ACC112 (cell line): ENCODE measurements at regions not wholly inside any gene's neighbourhood (a gene's known extent, or its start where the extent isn't known, plus 50 kb on each side); places are given as distances from the start of the nearest gene placed in this dataset.

ENCODE experiments used
- H2AFZ ChIP-seq: fragments of 200-600 bp; sonication (generic); one replicate; pipeline ENCODE4 v1.6.0; 2017; ENCODE audit warnings: antibody characterized with exemption, low read length; ENCODE audit not compliant: unreplicated experiment
- H3K27ac ChIP-seq: fragments of 200-600 bp; sonication (generic); 2 replicates; pipeline ENCODE4 v1.5.1; 2014; ENCODE audit warnings: low read depth, mild to moderate bottlenecking, antibody characterized with exemption, low read length, moderate library complexity
- H3K27me3 ChIP-seq: fragments of 200-600 bp; sonication (generic); 2 replicates; pipeline ENCODE4 v1.6.1; 2014; ENCODE audit warnings: mild to moderate bottlenecking, antibody characterized with exemption, low read length, moderate library complexity, mixed read lengths; ENCODE audit not compliant: insufficient read depth
- H3K36me3 ChIP-seq: fragments of 200-600 bp; sonication (generic); 2 replicates; pipeline ENCODE4 v1.6.1; 2016; ENCODE audit warnings: mild to moderate bottlenecking, antibody characterized with exemption, low read length, moderate library complexity, mixed read lengths; ENCODE audit not compliant: insufficient read depth
- H3K4me1 ChIP-seq: fragments of 200-600 bp; sonication (generic); one replicate; pipeline ENCODE4 v1.6.1; 2016; ENCODE audit warnings: low read length, mixed read lengths; ENCODE audit not compliant: insufficient read depth, unreplicated experiment, control insufficient read depth
- H3K4me3 ChIP-seq: fragments of 200-600 bp; sonication (generic); 2 replicates; pipeline ENCODE4 v1.5.1; 2014; ENCODE audit warnings: mild to moderate bottlenecking, low read depth, low read length
- H3K79me2 ChIP-seq: fragments of 200-600 bp; sonication (generic); one replicate; pipeline ENCODE4 v1.6.0; 2016; ENCODE audit warnings: low read length; ENCODE audit not compliant: control insufficient read depth, unreplicated experiment, insufficient read depth

DNA sequence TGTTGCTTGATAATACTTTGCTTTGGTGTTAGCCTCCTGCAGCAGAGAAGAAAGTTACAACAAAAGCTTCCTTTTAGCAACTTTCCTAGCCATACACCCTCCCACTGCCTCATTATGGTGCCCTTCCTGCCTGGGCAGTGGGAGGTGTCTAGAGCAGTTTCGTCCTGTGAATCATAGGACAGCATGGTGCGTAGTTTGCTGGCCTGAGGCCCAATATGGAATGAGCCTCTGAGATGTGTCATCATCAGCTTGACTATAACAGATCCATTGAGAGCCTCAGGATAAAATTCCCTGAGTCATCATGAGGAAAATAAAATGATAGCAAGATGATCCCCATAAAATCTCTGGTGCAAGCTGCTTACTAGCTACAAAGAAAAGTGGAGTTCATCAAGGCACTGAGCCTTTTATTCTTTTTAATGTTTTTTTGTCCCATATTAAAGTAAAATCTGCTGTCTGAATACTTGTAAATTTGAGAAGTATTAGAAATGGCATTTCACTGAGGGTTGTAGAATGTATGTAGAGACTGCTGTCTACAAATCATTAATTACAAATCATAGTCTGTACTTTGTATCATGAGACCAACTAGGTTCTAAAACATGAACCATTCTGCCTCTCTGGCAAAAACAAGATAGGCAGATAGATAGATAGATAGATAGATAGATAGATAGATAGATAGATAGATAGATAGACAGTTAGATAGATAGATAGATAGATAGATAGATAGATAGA, 303.0 kb upstream of the PDE4D start:
- no peaks in the 10 kb centered on the region for H3K4me1 ChIP-seq
- H3K27me3 ChIP-seq: no peaks in the 10 kb centered on the region
- no peaks in the 10 kb centered on the region for H3K36me3 ChIP-seq
- H3K4me3 ChIP-seq: no peak overlapping the region
- no peak overlapping the region for H3K27ac ChIP-seq
- H3K79me2 ChIP-seq: no peaks in the 10 kb centered on the region
- no peak overlapping the region for H2AFZ ChIP-seq

DNA sequence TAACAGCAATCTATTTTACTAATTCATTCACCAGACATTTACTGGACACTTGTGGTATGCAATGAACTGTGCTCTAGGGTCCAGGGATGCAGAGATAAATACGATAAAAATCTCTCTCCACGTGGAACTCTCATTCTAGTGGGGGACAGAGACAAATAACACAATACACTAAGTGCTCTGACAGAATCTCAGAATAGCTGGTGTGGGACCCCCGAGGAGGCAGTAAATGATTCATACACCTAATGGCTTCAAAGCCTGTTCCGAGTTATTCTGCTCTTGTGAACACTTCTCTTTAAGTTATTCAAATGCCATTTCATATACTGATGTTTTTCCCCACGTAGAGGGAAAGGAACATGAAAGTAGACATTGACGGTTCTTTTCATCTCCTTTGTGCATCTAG, 302.0 kb upstream of the PDE4D start:
- Histone ChIP-seq H3K27ac (no peak overlapping the region), H3K36me3 (no peaks in the 10 kb centered on the region), H3K79me2 (no peaks in the 10 kb centered on the region), H2AFZ (no peak overlapping the region), H3K4me1 (no peaks in the 10 kb centered on the region), H3K4me3 (no peak overlapping the region), H3K27me3 (no peaks in the 10 kb centered on the region)

DNA sequence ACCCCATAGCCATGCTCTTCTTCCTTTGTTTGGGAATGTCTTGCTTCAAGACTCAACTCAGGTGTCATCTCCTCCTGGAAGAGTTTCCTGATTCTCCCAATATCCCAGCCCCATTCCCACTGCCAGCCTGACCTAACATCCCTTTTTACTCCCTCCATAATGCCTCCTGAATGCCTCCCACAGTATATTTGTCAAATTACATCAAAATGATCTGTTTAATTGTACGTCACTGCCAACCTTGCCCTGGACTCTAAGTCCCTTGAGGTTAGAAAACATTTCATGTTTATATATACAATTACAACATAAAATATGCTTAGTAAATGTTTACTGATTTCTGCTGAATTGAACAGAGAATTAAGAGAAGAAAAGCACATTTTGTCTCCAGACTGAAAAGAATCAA, 301.6 kb upstream of the PDE4D start:
- Histone ChIP-seq H3K79me2 (no peaks in the 10 kb centered on the region), H2AFZ (no peak overlapping the region), H3K27ac (no peak overlapping the region), H3K27me3 (no peaks in the 10 kb centered on the region), H3K36me3 (no peaks in the 10 kb centered on the region), H3K4me3 (no peak overlapping the region), H3K4me1 (no peaks in the 10 kb centered on the region)

DNA sequence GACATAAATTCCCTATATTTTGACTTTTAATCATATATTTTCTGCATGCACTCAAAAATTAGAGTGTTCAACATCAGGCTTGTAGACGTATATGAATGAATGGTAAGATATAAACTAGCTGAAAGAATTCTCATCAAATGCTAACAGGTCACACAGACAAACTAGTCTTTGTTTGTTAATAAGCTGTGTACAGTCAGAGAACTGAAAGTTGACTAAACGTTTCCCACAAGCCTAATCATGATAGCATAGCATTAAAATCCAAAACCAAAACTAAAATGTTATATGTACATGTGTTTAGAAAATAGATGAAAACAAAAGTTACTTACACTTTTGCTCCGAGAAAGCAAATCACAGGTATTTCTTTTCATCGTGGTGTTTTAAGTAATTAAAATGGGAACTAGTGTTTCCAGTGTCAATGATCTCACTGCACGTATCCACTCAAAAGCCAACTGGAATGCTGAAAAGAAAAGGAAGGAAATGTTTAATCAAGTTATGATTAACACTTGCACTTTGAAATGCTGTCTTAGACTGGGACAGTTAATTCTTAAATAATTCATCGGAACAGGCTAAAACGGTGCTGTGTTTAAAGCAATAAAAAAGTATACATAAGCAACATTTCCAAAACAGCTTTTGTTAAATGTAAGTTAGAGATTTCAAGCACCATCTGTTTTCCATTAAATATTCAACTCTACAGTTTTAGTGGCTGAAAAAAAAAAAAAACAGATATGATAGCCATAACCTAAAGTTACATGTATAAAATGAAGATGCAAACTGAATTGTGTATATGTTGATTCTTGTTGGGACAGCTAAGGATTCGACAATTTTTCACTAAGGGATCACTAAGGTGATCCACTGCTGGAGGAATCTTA, 291.9 kb upstream of the PDE4D start:
- Histone ChIP-seq H2AFZ (no peak overlapping the region), H3K36me3 (no peaks in the 10 kb centered on the region), H3K4me1 (no peaks in the 10 kb centered on the region), H3K4me3 (no peak overlapping the region), H3K79me2 (no peaks in the 10 kb centered on the region), H3K27ac (no peak overlapping the region), H3K27me3 (no peaks in the 10 kb centered on the region)

DNA sequence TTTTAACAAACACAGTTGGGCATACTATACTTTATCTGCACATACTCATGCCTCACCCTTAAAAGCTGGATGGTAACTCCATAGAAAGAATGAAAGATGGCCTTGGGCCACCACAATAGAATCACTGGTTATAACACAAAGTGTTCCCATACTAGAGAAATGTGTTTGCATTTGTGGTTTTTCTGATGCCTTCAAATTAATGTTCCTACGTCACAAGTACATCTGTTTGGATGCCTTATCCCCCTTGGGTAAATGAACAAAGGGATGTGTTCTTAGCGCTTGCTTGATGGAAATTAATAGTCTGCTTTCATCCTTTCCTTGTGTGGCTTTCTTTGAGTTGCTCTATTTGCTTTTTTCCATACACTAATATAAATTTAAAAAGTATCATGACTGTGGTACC, 291.1 kb upstream of the PDE4D start:
- Histone ChIP-seq H2AFZ (no peak overlapping the region), H3K79me2 (no peaks in the 10 kb centered on the region), H3K4me3 (no peak overlapping the region), H3K27me3 (no peaks in the 10 kb centered on the region), H3K27ac (no peak overlapping the region), H3K4me1 (no peaks in the 10 kb centered on the region), H3K36me3 (no peaks in the 10 kb centered on the region)

DNA sequence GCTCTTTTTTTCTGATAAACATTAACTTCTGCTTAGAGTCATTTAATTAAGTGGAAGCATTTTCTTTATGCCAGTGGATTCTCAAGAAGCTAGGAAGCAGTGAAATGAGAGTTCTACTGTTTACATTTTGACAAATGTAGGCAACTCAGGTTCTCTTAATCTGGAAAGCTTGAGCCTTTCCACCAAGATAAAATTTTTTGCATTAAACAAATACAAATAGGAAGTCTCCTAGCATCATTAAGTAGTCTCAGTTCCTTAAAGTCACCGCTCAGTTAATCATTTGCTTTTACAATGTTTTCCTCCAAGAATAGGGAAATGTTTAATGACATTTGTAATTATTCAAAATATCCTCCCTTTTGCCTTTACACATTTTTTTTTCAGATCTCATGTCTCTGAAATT, 290.4 kb upstream of the PDE4D start:
- no peaks in the 10 kb centered on the region for H3K4me1 ChIP-seq
- H3K27ac ChIP-seq: no peak overlapping the region
- no peaks in the 10 kb centered on the region for H3K27me3 ChIP-seq
- no peak overlapping the region for H3K4me3 ChIP-seq
- H2AFZ ChIP-seq: no peak overlapping the region
- no peaks in the 10 kb centered on the region for H3K79me2 ChIP-seq
- H3K36me3 ChIP-seq: no peaks in the 10 kb centered on the region

DNA sequence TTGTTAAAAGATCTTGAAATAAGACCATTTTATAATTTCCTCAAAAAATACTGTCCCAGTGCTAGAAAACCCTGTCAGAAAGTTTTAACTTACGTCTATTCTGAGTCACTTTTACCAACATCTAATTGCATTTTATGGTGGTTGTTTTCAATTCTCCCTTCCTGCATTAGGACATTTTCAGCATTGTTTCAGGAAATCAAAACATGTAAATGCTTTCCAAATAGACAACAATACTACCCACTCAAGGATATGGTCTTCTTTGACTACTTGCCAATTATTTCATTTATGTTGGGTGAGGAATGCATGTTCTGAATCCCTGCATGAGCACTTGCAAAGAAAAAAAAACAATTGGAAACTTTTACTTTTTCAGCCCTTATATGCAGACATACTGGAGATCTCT, 284.6 kb upstream of the PDE4D start:
- no peaks in the 10 kb centered on the region for H3K36me3 ChIP-seq
- no peak overlapping the region for H3K27ac ChIP-seq
- no peak overlapping the region for H2AFZ ChIP-seq
- H3K4me3 ChIP-seq: no peak overlapping the region
- H3K27me3 ChIP-seq: no peaks in the 10 kb centered on the region
- no peaks in the 10 kb centered on the region for H3K4me1 ChIP-seq
- no peaks in the 10 kb centered on the region for H3K79me2 ChIP-seq

DNA sequence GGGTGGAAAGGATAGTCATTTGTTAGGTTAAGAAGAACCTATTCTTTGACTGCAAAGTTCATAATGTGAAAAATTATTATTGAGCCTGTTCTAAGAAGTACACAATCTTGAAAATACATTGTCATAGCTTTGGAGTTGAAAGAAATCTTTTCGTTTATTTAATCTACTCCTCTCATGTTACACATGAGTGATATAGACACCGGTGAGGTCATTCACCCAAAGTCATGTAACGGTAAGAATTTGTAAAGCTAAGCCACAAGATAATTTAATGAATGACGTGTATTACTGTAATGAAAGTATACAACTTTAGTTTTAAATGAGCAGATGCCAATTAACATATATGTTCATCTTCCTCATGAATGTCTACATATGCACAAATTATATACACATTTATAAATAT, 284.1 kb upstream of the PDE4D start:
- no peaks in the 10 kb centered on the region for H3K36me3 ChIP-seq
- H3K27ac ChIP-seq: no peak overlapping the region
- no peak overlapping the region for H3K4me3 ChIP-seq
- H2AFZ ChIP-seq: no peak overlapping the region
- H3K4me1 ChIP-seq: no peaks in the 10 kb centered on the region
- H3K27me3 ChIP-seq: no peaks in the 10 kb centered on the region
- H3K79me2 ChIP-seq: no peaks in the 10 kb centered on the region

DNA sequence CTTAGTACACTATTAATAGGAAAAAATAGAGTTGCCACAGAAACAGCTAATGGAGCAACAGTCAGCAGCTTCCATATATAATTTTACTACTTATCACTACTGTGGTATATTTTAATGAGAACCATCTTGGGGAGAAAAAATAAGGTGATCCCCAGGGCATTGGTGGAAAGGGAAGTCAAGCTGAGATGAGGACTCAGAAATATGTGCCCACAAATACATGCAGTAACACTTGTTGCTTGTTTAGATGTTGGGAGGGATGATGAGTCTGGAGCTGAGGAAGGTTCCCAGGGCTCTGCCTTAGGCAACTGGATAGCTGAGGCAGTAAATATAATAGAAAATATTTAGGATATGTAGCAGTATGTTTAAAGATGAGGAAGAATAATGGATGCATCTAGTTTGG, 280.1 kb upstream of the PDE4D start:
- H3K27me3 ChIP-seq: no peaks in the 10 kb centered on the region
- no peak overlapping the region for H3K27ac ChIP-seq
- H3K4me3 ChIP-seq: no peak overlapping the region
- H3K79me2 ChIP-seq: no peaks in the 10 kb centered on the region
- H3K36me3 ChIP-seq: no peaks in the 10 kb centered on the region
- H3K4me1 ChIP-seq: no peaks in the 10 kb centered on the region
- H2AFZ ChIP-seq: no peak overlapping the region

DNA sequence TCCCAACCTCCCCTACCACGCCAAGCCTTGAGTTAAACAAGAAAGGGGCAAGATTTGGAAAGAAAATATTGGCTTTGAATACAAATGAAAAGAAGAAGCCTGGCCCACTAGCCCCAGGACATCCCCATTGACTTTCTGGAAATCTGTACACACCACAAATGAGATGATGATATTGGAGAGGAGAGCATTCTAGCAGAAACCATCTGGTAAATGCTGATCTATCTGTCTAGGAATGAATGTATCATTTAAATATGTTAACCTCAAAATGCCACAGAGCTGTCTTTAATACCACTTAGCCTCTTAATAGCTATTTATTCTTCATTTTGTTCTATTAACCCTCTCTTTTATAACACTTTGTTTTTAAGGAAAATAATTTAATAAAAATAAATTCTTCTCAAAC, 270.2 kb upstream of the PDE4D start:
- Histone ChIP-seq H2AFZ (no peak overlapping the region), H3K27ac (no peak overlapping the region), H3K4me1 (no peaks in the 10 kb centered on the region), H3K36me3 (no peaks in the 10 kb centered on the region), H3K4me3 (no peak overlapping the region), H3K79me2 (no peaks in the 10 kb centered on the region), H3K27me3 (no peaks in the 10 kb centered on the region)

DNA sequence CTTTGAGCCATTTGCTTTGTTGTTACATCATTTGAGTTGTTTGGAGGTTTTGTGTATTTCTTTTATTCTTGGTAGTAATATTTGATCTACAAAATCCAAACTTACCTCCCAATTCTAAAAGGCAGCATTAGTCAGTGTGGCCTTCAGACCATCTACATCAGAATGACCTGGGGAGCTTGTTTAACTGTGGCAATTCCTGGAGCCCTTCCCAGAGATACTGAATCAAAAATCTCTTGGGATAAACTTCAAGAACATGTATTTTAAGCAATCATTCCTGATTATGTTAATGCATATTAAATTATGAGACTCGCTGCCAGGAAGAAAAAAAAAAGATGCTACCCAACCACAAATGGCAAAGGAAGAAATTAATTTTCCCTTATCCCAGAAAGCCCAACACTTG, 268.9 kb upstream of the PDE4D start:
- no peaks in the 10 kb centered on the region for H3K36me3 ChIP-seq
- no peak overlapping the region for H2AFZ ChIP-seq
- H3K79me2 ChIP-seq: no peaks in the 10 kb centered on the region
- no peak overlapping the region for H3K4me3 ChIP-seq
- H3K27ac ChIP-seq: no peak overlapping the region
- no peaks in the 10 kb centered on the region for H3K27me3 ChIP-seq
- H3K4me1 ChIP-seq: no peaks in the 10 kb centered on the region
